GM12878 (cell line): ENCODE measurements at regions not wholly inside any gene's neighbourhood (a gene's known extent, or its start where the extent isn't known, plus 50 kb on each side); places are given as distances from the start of the nearest gene placed in this dataset.
A peak's percentile ranks its signal among the peaks of the same experiment; 100 is the strongest.

Experiments used
- ATAC-seq: fragments of 200-7000 bp; cut with Tn5 transposase; 3 replicates; pipeline ENCODE4 v1.9.1; 2020; ENCODE audit warnings: mild to moderate bottlenecking, moderate library complexity
- BruUV-seq: library from RNA; stranded (reverse); fragments of 400-500 nt; replicated peaks from 2 replicates; lab custom pipeline; 2021; lab: Mats Ljungman, UMichigan
- CTCF ChIA-PET: fragments of 300-600 bp; sonication (Branson Sonifier 250); formaldehyde crosslinking; extraction: SDS; loops from one replicate; lab custom pipeline; 2021; ENCODE audit warnings: inconsistent platforms; lab: Yijun Ruan, JAX
- POLR2A ChIA-PET: fragments of 350-600 bp; formaldehyde crosslinking; extraction: SDS; loops from one replicate; lab custom pipeline; 2021; ENCODE audit warnings: inconsistent platforms; lab: Charles Lee
- RAD21 ChIA-PET: fragments of 300-600 bp; sonication (Branson Sonifier 250); formaldehyde crosslinking; loops from one replicate; lab custom pipeline; 2023; ENCODE audit warnings: antibody characterized with exemption; ENCODE audit not compliant: unreplicated experiment; lab: Charles Lee
- SMC1A ChIA-PET: fragments of 300-600 bp; sonication (Branson Sonifier 250); formaldehyde crosslinking; loops from one replicate; lab custom pipeline; 2023; ENCODE audit not compliant: unreplicated experiment, uncharacterized antibody; lab: Charles Lee
- DNase-seq: peaks from one replicate; pipeline ENCODE4 v3.0.0-alpha.2; 2011; ENCODE audit warnings: low read depth, low spot score
- FAIRE-seq: peaks from 3 replicates; lab custom pipeline; 2011; peaks lifted over from hg19 to GRCh38; lab: Jason Lieb, UNC
- H2AFZ ChIP-seq: 2 replicates; pipeline ENCODE4 v1.6.0; 2011; ENCODE audit warnings: low read depth, low read length, control low read depth; ENCODE audit not compliant: control insufficient read depth
- H3K27ac ChIP-seq: 2 replicates; pipeline ENCODE4 v1.5.1; 2011; ENCODE audit warnings: control low read depth; ENCODE audit not compliant: control insufficient read depth, insufficient read depth
- H3K27me3 ChIP-seq, 2 experiments: replicated peaks in 1 of 2; 2 replicates each; pipeline versions ENCODE4 v1.6.0 to v1.6.1; 2011; ENCODE audit warnings: low read length in 1 of 2; ENCODE audit not compliant: control insufficient read depth in 2 of 2, insufficient read depth in 2 of 2
- H3K36me3 ChIP-seq, 2 experiments: 2 replicates each; pipeline ENCODE4 v1.5.1; 2011; ENCODE audit warnings: low read length in 1 of 2; ENCODE audit not compliant: control insufficient read depth in 2 of 2, insufficient read depth in 2 of 2
- H3K4me1 ChIP-seq: 2 replicates; pipeline ENCODE4 v1.6.1; 2011; ENCODE audit warnings: mild to moderate bottlenecking, low read length, moderate library complexity, mixed read lengths; ENCODE audit not compliant: control insufficient read depth, insufficient read depth
- H3K4me2 ChIP-seq: 2 replicates; pipeline ENCODE4 v1.6.0; 2011; ENCODE audit warnings: control low read depth; ENCODE audit not compliant: control insufficient read depth, insufficient read depth
- H3K4me3 ChIP-seq: fragments of 200-600 bp; sonication (generic); 2 replicates; pipeline ENCODE4 v1.5.1; 2016
- H3K79me2 ChIP-seq: 2 replicates; pipeline ENCODE4 v1.6.0; 2011; ENCODE audit warnings: low read length; ENCODE audit not compliant: control insufficient read depth, insufficient read depth
- H3K9ac ChIP-seq: 2 replicates; pipeline ENCODE4 v1.8.0; 2011; ENCODE audit warnings: low read length, control low read depth, mixed read lengths; ENCODE audit not compliant: control insufficient read depth, insufficient read depth
- H3K9me3 ChIP-seq: replicated peaks from 3 replicates; pipeline ENCODE4 v1.5.1; 2011; ENCODE audit warnings: mild to moderate bottlenecking, low read length; ENCODE audit not compliant: control insufficient read depth, insufficient read depth
- H4K20me1 ChIP-seq: 2 replicates; pipeline ENCODE4 v1.6.0; 2011; ENCODE audit not compliant: control insufficient read depth, insufficient read depth
- BRCA1 ChIP-seq: IDR thresholded peaks from 2 replicates; pipeline ENCODE4 v1.6.1; 2011; ENCODE audit warnings: low read depth, low read length, improper control_type of control experiment
- EP300 ChIP-seq, 2 experiments: fragments of 150-350 bp in 1 of 2; IDR thresholded peaks; 2 replicates each; pipeline ENCODE4 v1.6.1; 2011 to 2012; ENCODE audit warnings: low read depth in 2 of 2, low read length in 2 of 2, borderline replicate concordance in 1 of 2, improper control_type of control experiment in 1 of 2, inconsistent platforms in 1 of 2; ENCODE audit not compliant: control insufficient read depth in 1 of 2
- ESRRA ChIP-seq: IDR thresholded peaks from 2 replicates; pipeline ENCODE4 v1.6.1; 2012; ENCODE audit warnings: mild to moderate bottlenecking, low read length, improper control_type of control experiment
- IKZF2 ChIP-seq, 2 experiments: fragments of 450-650 bp; IDR thresholded peaks; 2 replicates each; pipeline ENCODE4 v1.6.1; 2017; ENCODE audit warnings: mild to moderate bottlenecking in 2 of 2, moderate library complexity in 2 of 2
- LARP7 ChIP-seq: fragments of 450-650 bp; IDR thresholded peaks from 2 replicates; pipeline ENCODE4 v1.6.1; 2017; ENCODE audit warnings: mild to moderate bottlenecking
- MAX ChIP-seq: IDR thresholded peaks from 2 replicates; pipeline ENCODE4 v1.6.1; 2012; ENCODE audit warnings: low read depth, low read length, improper control_type of control experiment
- MYB ChIP-seq: fragments of 150-350 bp; IDR thresholded peaks from 2 replicates; pipeline ENCODE4 v1.6.1; 2014; ENCODE audit warnings: mild to moderate bottlenecking, low read depth, low read length, borderline replicate concordance
- POLR2AphosphoS2 ChIP-seq: IDR thresholded peaks from 2 replicates; pipeline ENCODE4 v1.6.1; 2011; ENCODE audit warnings: low read depth, mild to moderate bottlenecking, low read length, improper control_type of control experiment, moderate library complexity
- SMAD5 ChIP-seq: IDR thresholded peaks from 2 replicates; pipeline ENCODE4 v1.6.1; 2016; ENCODE audit warnings: antibody characterized with exemption, low read depth
- TCF12 ChIP-seq: IDR thresholded peaks from 2 replicates; pipeline ENCODE4 v1.6.1; 2011; ENCODE audit warnings: low read depth, mild to moderate bottlenecking, low read length
- WGBS: methylation state at CpG from one replicate; pipeline ENCODE4 v1.1.6; 2016; ENCODE audit warnings: low lambda C conversion rate; ENCODE audit not compliant: insufficient replicate concordance, insufficient coverage; ENCODE audit errors: missing lambda C conversion rate; 5-methylcytosine and 5-hydroxymethylcytosine counted together
- in situ Hi-C: fragments of 300-500 bp; cut with MboI; formaldehyde crosslinking; loops from 9 replicates; pipeline ENCODE4 v1.14.3; 2018; ENCODE audit warnings: mixed read lengths
- intact Hi-C: fragments of 100-400 bp; cut with micrococcal nuclease; formaldehyde crosslinking; loops from one replicate; pipeline ENCODE4 v1.14.2; 2022; ENCODE audit not compliant: unreplicated experiment

- no peaks in the 10 kb centered on the region for H3K36me3 ChIP-seq
- ChIA-PET SMC1A (no interaction called here), POLR2A (no interaction called here), RAD21 (no interaction called here), CTCF (no interaction called here)
- H4K20me1 ChIP-seq: no peaks in the 10 kb centered on the region
- no peaks in the 10 kb centered on the region for H3K9me3 ChIP-seq
- intact Hi-C loops: no loop called here
- H3K4me1 ChIP-seq: no peaks in the 10 kb centered on the region
- WGBS: 25% methylated on average over 2 of the region's 2 CpGs
- no peak overlapping the region for H2AFZ ChIP-seq
- H3K27ac ChIP-seq: no peak overlapping the region
- no peak for DNase-seq
- H3K27me3 ChIP-seq: no peaks in the 10 kb centered on the region
- FAIRE-seq: no peak
- no peak for TF ChIP-seq IKZF2 (IDR thresholded peaks at IDR 0.05)
- TF ChIP-seq TCF12: no peak
- no peak for TF ChIP-seq MAX
- no peak for TF ChIP-seq EP300 (IDR thresholded peaks at IDR 0.05; ENCODE audit: borderline replicate concordance in 1 of 2, control insufficient read depth in 1 of 2, low read depth in 2 of 2, low read length in 2 of 2)
- 0 out of 3 replicates have a peak, but pooled peaks have one; percentile 18 for ATAC-seq
- H3K79me2 ChIP-seq: no peaks in the 10 kb centered on the region
- in situ Hi-C loops: no loop called here
- no peak overlapping the region for H3K4me2 ChIP-seq
- BruUV-seq: no TSS peak
- H3K4me3 ChIP-seq: no peak overlapping the region
- H3K9ac ChIP-seq: no peak overlapping the region
Measured at GRCh38 chr9:115969096-115969495, 184.5 kb upstream of the PAPPA start.

DNA sequence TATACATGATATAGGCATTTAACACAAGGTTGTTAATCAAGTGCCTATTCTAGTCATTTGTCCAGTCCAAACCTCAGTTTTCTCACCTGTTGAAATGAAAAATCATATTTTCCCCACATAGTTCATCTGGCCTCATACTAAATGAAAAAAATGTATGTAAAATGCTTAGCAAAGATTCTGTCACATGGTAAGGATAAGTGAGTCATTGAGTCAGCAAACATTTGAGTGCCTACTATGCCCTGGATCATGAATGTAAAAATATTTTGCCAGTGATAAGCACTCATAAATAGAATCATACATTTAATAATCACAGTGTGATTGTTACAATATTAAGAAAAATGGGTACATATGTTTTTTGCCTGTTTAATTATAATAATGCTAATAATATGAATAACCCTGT lies 181.2 kb upstream of the PAPPA start:
- no peaks in the 10 kb centered on the region for H3K27me3 ChIP-seq
- no peak overlapping the region for H3K4me2 ChIP-seq
- ChIA-PET SMC1A (no interaction called here), CTCF (no interaction called here), RAD21 (no interaction called here), POLR2A (no interaction called here)
- FAIRE-seq: no peak
- H3K27ac ChIP-seq: no peak overlapping the region
- no peaks in the 10 kb centered on the region for H3K36me3 ChIP-seq
- H3K4me3 ChIP-seq: no peak overlapping the region
- H2AFZ ChIP-seq: no peak overlapping the region
- in situ Hi-C loops (no loop called here), intact Hi-C loops (no loop called here)
- TF ChIP-seq SMAD5 (no peak), POLR2AphosphoS2 (no peak), BRCA1 (no peak), LARP7 (no peak), ESRRA (no peak), MYB (no peak)
- H3K9ac ChIP-seq: no peak overlapping the region
- no TSS peak for BruUV-seq
- no peaks in the 10 kb centered on the region for H3K4me1 ChIP-seq
- no peaks in the 10 kb centered on the region for H4K20me1 ChIP-seq
- H3K9me3 ChIP-seq: no peaks in the 10 kb centered on the region
- no peak for DNase-seq
- ATAC-seq: no peak
- no peaks in the 10 kb centered on the region for H3K79me2 ChIP-seq
